Pancreas (tissue), 10 donors: ENCODE measurements at regions not wholly inside any gene's neighbourhood (a gene's known extent, or its start where the extent isn't known, plus 50 kb on each side); places are given as distances from the start of the nearest gene placed in this dataset.

Experiments
- ATAC-seq, 4 donors: fragments of 200-7000 bp; cut with Tn5 transposase; one replicate each; pipeline versions ENCODE4 v1.8.0 to v1.9.1; 2020; ENCODE audit warnings: mild to moderate bottlenecking in 4 of 4, moderate library complexity in 4 of 4
- DNase-seq, 6 donors: peaks; one replicate each; pipeline ENCODE4 v3.0.0-alpha.2; 2020
- FAIRE-seq: peaks from 2 replicates; lab custom pipeline; 2012; peaks lifted over from hg19 to GRCh38; lab: Jason Lieb, UNC
- H3K27ac ChIP-seq, 4 donors: fragments of 200-600 bp; sonication (generic); 1 replicate in 3 of 4; 2 replicates in 1 of 4; pipeline versions ENCODE4 v1.5.0 to v1.8.0; 2020
- H3K27me3 ChIP-seq, 4 donors: fragments of 200-600 bp; one replicate each; pipeline ENCODE4 v1.8.0; 2021
- H3K36me3 ChIP-seq, 3 donors: fragments of 200-600 bp; sonication (generic) in 1 of 3; one replicate each; pipeline versions ENCODE4 v1.5.0 to v1.8.0; 2020 to 2021
- H3K4me1 ChIP-seq, 3 donors: fragments of 200-600 bp; one replicate each; pipeline ENCODE4 v1.8.0; 2021
- H3K4me3 ChIP-seq, 4 donors: fragments of 200-600 bp; sonication (generic) in 2 of 4; one replicate each; pipeline versions ENCODE4 v1.5.0 to v1.8.0; 2020 to 2021
- H3K9me3 ChIP-seq, 4 donors: fragments of 200-600 bp; one replicate each; pipeline ENCODE4 v1.8.0; 2021
- WGBS, 2 donors: extraction: QIAGEN DNeasy Blood & Tissue Kit; methylation state at CpG; one replicate each; pipeline ENCODE4 v1.1.7; 2013; 5-methylcytosine and 5-hydroxymethylcytosine counted together
- intact Hi-C, 3 donors: fragments of 100-400 bp; cut with DNase I; formaldehyde crosslinking; loops; one replicate each; pipeline versions ENCODE4 v1.11.1 to v1.14.2; 2022
- TF ChIP-seq, protein P1 (sequence below), 4 donors: fragments of 200-600 bp; sonication (generic) in 3 of 4; IDR thresholded peaks; one replicate each; pipeline versions ENCODE4 v1.5.0 to v1.8.0; 2021; ENCODE audit warnings: antibody characterized with exemption in 4 of 4
- donor health status: healthy with polysubstance abuse.
- donor health status: DM: no; HTN: no; CAD: no; lungs with moderate emphysema.
- donor health status: DM: no; HTN: no; CAD: no.
- donor health status: control.
- donor health status: control.
- donor health status: Bipolar disorder and iron deficiency.
- donor health status: DM: yes; HTN: yes; CAD: no.
- donor health status: DM: no; HTN: no; CAD: no.
- donor health status: DM: no; HTN: no; CAD: no.
- donor health status: DM: yes; HTN: yes; CAD: no.

GRCh38 chr12:125312471-125312870 lies 247.2 kb downstream of the AACS start:
- intact Hi-C loops: no loop called here
- 62 to 77% methylated on average over 3 of the region's 3 CpGs for WGBS, 2 donors
- no peaks in the 10 kb centered on the region for H3K9me3 ChIP-seq
- H3K36me3 ChIP-seq: no peaks in the 10 kb centered on the region
- H3K4me1 ChIP-seq: no peaks in the 10 kb centered on the region
- FAIRE-seq: no peak
- DNase-seq: no peak
- TF ChIP-seq, protein P1, sequence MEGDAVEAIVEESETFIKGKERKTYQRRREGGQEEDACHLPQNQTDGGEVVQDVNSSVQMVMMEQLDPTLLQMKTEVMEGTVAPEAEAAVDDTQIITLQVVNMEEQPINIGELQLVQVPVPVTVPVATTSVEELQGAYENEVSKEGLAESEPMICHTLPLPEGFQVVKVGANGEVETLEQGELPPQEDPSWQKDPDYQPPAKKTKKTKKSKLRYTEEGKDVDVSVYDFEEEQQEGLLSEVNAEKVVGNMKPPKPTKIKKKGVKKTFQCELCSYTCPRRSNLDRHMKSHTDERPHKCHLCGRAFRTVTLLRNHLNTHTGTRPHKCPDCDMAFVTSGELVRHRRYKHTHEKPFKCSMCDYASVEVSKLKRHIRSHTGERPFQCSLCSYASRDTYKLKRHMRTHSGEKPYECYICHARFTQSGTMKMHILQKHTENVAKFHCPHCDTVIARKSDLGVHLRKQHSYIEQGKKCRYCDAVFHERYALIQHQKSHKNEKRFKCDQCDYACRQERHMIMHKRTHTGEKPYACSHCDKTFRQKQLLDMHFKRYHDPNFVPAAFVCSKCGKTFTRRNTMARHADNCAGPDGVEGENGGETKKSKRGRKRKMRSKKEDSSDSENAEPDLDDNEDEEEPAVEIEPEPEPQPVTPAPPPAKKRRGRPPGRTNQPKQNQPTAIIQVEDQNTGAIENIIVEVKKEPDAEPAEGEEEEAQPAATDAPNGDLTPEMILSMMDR (IDR thresholded peaks at IDR 0.05): no peak
- H3K27me3 ChIP-seq: no peaks in the 10 kb centered on the region
- H3K27ac ChIP-seq: no peak overlapping the region
- no peak overlapping the region for H3K4me3 ChIP-seq
- ATAC-seq: no peak

- no peak for FAIRE-seq
Measured at GRCh38 chr12:125314051-125314755, 249.0 kb downstream of the AACS start.

GRCh38 chr12:125315771-125316170 lies 250.5 kb downstream of the AACS start:
- 28 to 55% methylated on average over 1 of the region's 1 CpG for WGBS, 2 donors
- Histone ChIP-seq H3K27me3 (no peaks in the 10 kb centered on the region), H3K36me3 (no peaks in the 10 kb centered on the region), H3K27ac (no peak overlapping the region), H3K4me1 (no peaks in the 10 kb centered on the region), H3K9me3 (no peaks in the 10 kb centered on the region), H3K4me3 (no peak overlapping the region)
- TF ChIP-seq, protein P1 (IDR thresholded peaks at IDR 0.05): no peak
- no peak for FAIRE-seq
- intact Hi-C loops: no loop called here
- no peak for DNase-seq
- no peak for ATAC-seq

More at GRCh38 chr12:125314051-125314755, 249.0 kb downstream of the AACS start:
- no peak for DNase-seq
- Histone ChIP-seq H3K4me3 (no peak overlapping the region), H3K27me3 (no peaks in the 10 kb centered on the region), H3K27ac (no peak overlapping the region), H3K36me3 (no peaks in the 10 kb centered on the region), H3K9me3 (no peaks in the 10 kb centered on the region), H3K4me1 (no peaks in the 10 kb centered on the region)
- 25 to 27% methylated on average over 22 of the region's 22 CpGs for WGBS, 2 donors
- intact Hi-C loops: no loop called here
- TF ChIP-seq, protein P1 (IDR thresholded peaks at IDR 0.05): no peak
- ATAC-seq: no peak

DNA sequence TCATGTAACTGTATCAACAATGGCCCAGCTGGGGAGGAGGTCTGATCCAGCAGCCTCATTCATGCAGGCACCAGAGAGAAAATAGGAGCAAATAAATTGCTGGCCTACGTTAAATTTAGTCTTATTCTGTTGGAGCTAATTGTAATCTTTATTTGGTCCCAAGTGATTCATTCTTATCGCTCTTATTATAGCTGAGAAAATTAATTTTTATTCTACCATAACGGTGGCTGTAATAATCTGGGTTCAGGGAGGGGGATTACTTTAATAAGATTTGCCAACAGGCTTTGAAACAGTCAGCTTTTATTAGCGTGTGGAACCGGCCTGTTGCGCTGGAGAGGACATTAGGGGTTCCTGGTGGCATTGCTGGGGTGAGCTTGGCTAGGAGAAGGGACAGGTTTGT lies 254.9 kb downstream of the AACS start:
- ATAC-seq (no peak), FAIRE-seq (no peak), DNase-seq (no peak)
- H3K9me3 ChIP-seq: no peaks in the 10 kb centered on the region
- H3K27me3 ChIP-seq: no peaks in the 10 kb centered on the region
- no peaks in the 10 kb centered on the region for H3K36me3 ChIP-seq
- no peaks in the 10 kb centered on the region for H3K4me1 ChIP-seq
- TF ChIP-seq, protein P1 (IDR thresholded peaks at IDR 0.05): no peak
- no peak overlapping the region for H3K4me3 ChIP-seq
- WGBS, 2 donors: 76 to 87% methylated on average over 6 of the region's 6 CpGs
- no peak overlapping the region for H3K27ac ChIP-seq
- intact Hi-C loops: loop anchor here in 1 of 3 donors (10.0 kb wide), 1 partner anchor 85 kb away; no protein-coding TSS in a partner anchor

DNA sequence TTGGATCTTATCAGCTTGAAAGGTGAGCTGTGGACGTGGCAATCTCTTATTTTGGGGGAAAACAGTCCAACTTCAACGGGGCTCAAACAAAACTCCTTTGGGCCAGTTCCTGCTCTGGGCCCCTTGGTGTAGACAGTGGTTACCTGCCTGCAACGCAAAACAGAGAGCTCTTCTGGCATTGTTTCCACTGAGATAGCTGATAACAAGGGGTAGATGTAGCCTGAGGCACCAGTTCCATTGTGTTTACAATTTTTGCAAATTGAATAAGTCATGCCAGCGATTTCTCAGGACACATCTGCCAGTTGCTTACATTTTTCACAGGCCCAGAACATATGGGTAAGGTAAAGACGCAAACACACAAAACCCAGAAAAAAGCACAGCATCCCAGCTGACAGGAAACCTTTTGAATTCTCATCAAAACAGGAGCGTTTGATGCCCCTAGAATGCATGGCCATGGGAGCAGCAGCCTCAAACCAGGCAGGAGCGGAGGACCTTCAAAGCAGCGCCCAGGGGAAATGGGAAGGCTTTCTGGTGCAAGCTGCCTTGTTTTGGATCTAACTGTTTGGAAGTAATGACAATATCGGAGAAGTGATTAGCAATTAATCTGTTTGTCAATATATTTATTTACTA lies 259.7 kb downstream of the AACS start:
- H3K4me3 ChIP-seq: no peak overlapping the region
- TF ChIP-seq, protein P1 (IDR thresholded peaks at IDR 0.05): no peak
- FAIRE-seq (no peak), ATAC-seq (no peak), DNase-seq (no peak)
- no peaks in the 10 kb centered on the region for H3K4me1 ChIP-seq
- intact Hi-C loops: loop anchor here in 1 of 3 donors (10.0 kb wide), 1 partner anchor 80 kb away; no protein-coding TSS in a partner anchor
- no peaks in the 10 kb centered on the region for H3K9me3 ChIP-seq
- no peaks in the 10 kb centered on the region for H3K36me3 ChIP-seq
- no peak overlapping the region for H3K27ac ChIP-seq
- WGBS, 2 donors: 44 to 49% methylated on average over 9 of the region's 9 CpGs
- peaks cover 0 to 9% (median 0%) of the 10 kb centered on the region in 4 donors for H3K27me3 ChIP-seq
